Ascending aorta (tissue), 2 donors: ENCODE measurements at regions not wholly inside any gene's neighbourhood (a gene's known extent, or its start where the extent isn't known, plus 50 kb on each side); places are given as distances from the start of the nearest gene placed in this dataset.

Experiments
- DNase-seq, 2 donors: peaks; one replicate each; pipeline ENCODE4 v3.0.0-alpha.2; 2019; ENCODE audit warnings: low spot score in 2 of 2
- H3K27ac ChIP-seq, 2 donors: fragments of 200-600 bp; sonication (generic); one replicate each; pipeline ENCODE4 v1.5.1; 2016 to 2017; ENCODE audit warnings: mild to moderate bottlenecking in 1 of 2
- H3K27me3 ChIP-seq: fragments of 200-600 bp; sonication (generic); one replicate; pipeline ENCODE4 v1.5.1; 2017
- H3K36me3 ChIP-seq, 2 donors: fragments of 200-600 bp; sonication (generic); one replicate each; pipeline ENCODE4 v1.5.1; 2016
- H3K4me1 ChIP-seq, 2 donors: fragments of 200-600 bp; sonication (generic); one replicate each; pipeline ENCODE4 v1.5.1; 2016 to 2017; ENCODE audit warnings: mild to moderate bottlenecking in 1 of 2
- H3K4me3 ChIP-seq, 2 donors: fragments of 200-600 bp; sonication (generic); one replicate each; pipeline ENCODE4 v1.5.1; 2016 to 2017; ENCODE audit warnings: mild to moderate bottlenecking in 1 of 2
- H3K9me3 ChIP-seq, 2 donors: fragments of 200-600 bp; sonication (generic); one replicate each; pipeline ENCODE4 v1.5.1; 2016
- CTCF ChIP-seq, 3 experiments: fragments of 200-600 bp in 2 of 3; fragments of 450-650 bp in 1 of 3; sonication (generic) in 2 of 3; IDR thresholded peaks; one replicate each; pipeline ENCODE4 v1.5.1; 2016 to 2019; ENCODE audit warnings: antibody characterized with exemption in 3 of 3, mild to moderate bottlenecking in 1 of 3, moderate library complexity in 1 of 3
- intact Hi-C: fragments of 100-400 bp; cut with DNase I; formaldehyde crosslinking; loops from one replicate; pipeline ENCODE4 v1.15.1; 2023

DNA sequence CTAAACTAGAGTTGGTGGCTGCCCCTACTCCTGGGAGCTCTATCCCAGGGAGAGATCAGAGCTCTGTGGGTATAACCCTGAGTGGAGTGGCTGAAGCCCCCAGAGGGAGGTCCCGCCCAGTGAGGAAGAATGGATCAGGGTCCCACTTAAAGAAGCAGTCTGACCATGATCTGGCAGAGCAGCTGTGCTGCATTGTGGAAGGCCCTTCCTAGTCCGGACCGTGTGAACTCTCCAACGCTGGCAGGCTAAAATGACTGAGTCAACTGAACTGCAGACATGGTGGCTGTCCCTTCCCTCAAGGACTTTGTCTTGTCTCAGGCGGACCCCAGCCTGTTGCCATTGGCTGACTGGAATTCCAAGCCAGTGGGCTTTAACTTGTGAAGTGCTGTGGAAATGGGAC lies 494.2 kb downstream of the FAM181B start:
- no peaks in the 10 kb centered on the region for H3K27me3 ChIP-seq
- H3K4me3 ChIP-seq = no peak overlapping the region
- H3K27ac ChIP-seq = no peak overlapping the region
- intact Hi-C loops = no loop called here
- no peak for DNase-seq
- H3K36me3 ChIP-seq = no peaks in the 10 kb centered on the region
- H3K9me3 ChIP-seq = no peaks in the 10 kb centered on the region
- no peaks in the 10 kb centered on the region for H3K4me1 ChIP-seq
- TF ChIP-seq CTCF (IDR thresholded peaks at IDR 0.05) = no peak

DNA sequence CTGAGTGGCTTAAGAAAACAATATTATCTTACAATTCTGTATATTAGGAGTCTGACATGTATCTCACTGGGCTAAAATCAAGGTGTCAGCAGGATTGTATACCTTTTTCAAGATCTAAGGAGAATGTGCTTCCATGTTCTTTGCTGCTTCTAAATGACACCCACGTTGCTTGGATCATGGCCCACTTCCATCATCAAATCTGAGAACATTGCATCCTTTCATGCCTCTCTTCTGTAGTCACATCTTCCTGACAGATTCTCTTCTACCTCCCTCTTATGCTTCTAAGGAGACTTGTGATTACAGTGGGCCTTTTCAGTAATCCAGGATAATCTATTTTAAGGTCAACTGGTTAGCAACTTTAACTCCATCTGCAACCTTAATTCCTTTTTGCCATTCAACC lies 499.4 kb downstream of the FAM181B start:
- Histone ChIP-seq H3K4me1 (no peaks in the 10 kb centered on the region), H3K27me3 (no peaks in the 10 kb centered on the region), H3K36me3 (no peaks in the 10 kb centered on the region), H3K9me3 (no peaks in the 10 kb centered on the region), H3K4me3 (no peak overlapping the region), H3K27ac (no peak overlapping the region)
- TF ChIP-seq CTCF (IDR thresholded peaks at IDR 0.05) = no peak
- no peak for DNase-seq
- intact Hi-C loops = no loop called here

DNA sequence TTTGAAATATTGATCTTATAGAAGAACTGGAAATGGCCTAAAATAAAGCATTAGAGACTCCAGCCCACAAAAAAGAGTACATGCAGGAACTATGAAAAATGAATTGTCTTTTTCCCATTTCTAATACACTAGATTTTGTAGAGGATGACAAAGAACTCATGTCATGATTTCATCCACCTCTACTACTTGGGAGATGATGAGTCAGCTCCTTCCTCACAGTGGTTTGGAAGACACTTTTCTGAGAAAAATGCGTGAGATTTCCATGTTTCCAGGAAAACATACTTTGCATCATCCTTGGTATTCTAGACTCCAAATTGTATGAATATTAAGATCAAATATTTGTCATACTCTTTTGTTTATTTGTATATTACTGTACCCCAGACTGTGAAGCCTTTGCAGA lies 500.5 kb downstream of the FAM181B start:
- DNase-seq = no peak
- no peaks in the 10 kb centered on the region for H3K27me3 ChIP-seq
- TF ChIP-seq CTCF (IDR thresholded peaks at IDR 0.05) = no peak
- no peaks in the 10 kb centered on the region for H3K9me3 ChIP-seq
- no peaks in the 10 kb centered on the region for H3K4me1 ChIP-seq
- intact Hi-C loops = no loop called here
- no peak overlapping the region for H3K4me3 ChIP-seq
- no peaks in the 10 kb centered on the region for H3K36me3 ChIP-seq
- H3K27ac ChIP-seq = no peak overlapping the region

DNA sequence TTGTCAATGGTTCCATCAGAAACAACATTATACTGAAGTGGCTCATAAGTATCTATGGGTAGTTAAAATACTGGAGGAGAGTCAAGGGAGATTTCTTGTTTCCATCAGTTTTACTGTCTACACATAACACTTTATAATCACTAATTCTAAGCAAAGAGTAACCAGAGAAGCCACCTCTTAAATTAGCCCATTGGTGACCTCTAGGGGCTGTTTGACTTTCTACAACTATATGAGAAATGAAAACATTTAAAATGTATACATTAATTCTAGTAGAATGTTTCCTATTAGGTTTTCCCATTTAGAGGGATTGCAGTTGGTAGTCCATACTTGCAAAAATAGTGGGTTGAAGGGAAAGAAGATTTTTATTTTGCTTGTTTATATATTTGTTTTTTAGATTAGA lies 504.3 kb downstream of the FAM181B start:
- TF ChIP-seq CTCF (IDR thresholded peaks at IDR 0.05) = peak in 2 of 3 experiments; percentile 9 to 14
- Histone ChIP-seq H3K4me3 (no peak overlapping the region), H3K4me1 (no peaks in the 10 kb centered on the region), H3K27me3 (no peaks in the 10 kb centered on the region), H3K9me3 (peaks cover 0 to 4% of the 10 kb centered on the region in 2 donors), H3K27ac (no peak overlapping the region), H3K36me3 (no peaks in the 10 kb centered on the region)
- no peak for DNase-seq
- intact Hi-C loops = no loop called here

GRCh38 chr11:82225930-82226329 lies 507.7 kb downstream of the FAM181B start:
- Histone ChIP-seq H3K4me3 (no peak overlapping the region), H3K4me1 (no peaks in the 10 kb centered on the region), H3K27me3 (no peaks in the 10 kb centered on the region), H3K9me3 (peaks cover 0 to 4% of the 10 kb centered on the region in 2 donors), H3K27ac (no peak overlapping the region), H3K36me3 (no peaks in the 10 kb centered on the region)
- intact Hi-C loops = no loop called here
- no peak for DNase-seq
- TF ChIP-seq CTCF (IDR thresholded peaks at IDR 0.05) = no peak

- intact Hi-C loops = no loop called here
- Histone ChIP-seq H3K4me3 (no peak overlapping the region), H3K36me3 (no peaks in the 10 kb centered on the region), H3K4me1 (no peaks in the 10 kb centered on the region), H3K27ac (no peak overlapping the region), H3K9me3 (peaks cover 0 to 4% of the 10 kb centered on the region in 2 donors), H3K27me3 (no peaks in the 10 kb centered on the region)
- TF ChIP-seq CTCF (IDR thresholded peaks at IDR 0.05) = no peak
- no peak for DNase-seq
Observed at GRCh38 chr11:82225502-82225901, 508.2 kb downstream of the FAM181B start.
